ENCODE measurements at regions not wholly inside any gene's neighbourhood (a gene's known extent, or its start where the extent isn't known, plus 50 kb on each side); places are given as distances from the start of the nearest gene placed in this dataset.

DNA sequence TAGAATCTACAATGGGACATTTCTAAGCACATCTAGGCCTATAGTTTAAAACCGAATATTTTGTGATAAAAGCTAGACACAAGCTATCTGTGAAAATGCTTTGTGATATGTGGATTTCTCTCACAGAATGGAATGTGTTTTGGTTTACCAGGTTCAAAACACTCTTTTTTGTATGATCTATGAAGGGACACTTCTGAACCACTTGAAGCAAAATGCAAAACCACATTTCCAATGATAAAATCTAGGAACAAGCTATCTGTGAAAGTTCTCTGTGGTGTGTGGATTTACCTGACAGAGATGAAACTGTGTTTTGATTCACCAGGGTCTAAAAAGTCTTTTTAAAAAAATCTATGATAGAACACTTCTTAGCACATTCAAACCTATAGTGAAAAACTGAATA lies 2192.4 kb downstream of the TP53TG3F start:
- TF ChIP-seq, protein P1, sequence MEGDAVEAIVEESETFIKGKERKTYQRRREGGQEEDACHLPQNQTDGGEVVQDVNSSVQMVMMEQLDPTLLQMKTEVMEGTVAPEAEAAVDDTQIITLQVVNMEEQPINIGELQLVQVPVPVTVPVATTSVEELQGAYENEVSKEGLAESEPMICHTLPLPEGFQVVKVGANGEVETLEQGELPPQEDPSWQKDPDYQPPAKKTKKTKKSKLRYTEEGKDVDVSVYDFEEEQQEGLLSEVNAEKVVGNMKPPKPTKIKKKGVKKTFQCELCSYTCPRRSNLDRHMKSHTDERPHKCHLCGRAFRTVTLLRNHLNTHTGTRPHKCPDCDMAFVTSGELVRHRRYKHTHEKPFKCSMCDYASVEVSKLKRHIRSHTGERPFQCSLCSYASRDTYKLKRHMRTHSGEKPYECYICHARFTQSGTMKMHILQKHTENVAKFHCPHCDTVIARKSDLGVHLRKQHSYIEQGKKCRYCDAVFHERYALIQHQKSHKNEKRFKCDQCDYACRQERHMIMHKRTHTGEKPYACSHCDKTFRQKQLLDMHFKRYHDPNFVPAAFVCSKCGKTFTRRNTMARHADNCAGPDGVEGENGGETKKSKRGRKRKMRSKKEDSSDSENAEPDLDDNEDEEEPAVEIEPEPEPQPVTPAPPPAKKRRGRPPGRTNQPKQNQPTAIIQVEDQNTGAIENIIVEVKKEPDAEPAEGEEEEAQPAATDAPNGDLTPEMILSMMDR (IDR thresholded peaks at IDR 0.05), result no peak
- Mint-ChIP-seq H3K4me3 (ENCODE audit: unreplicated experiment) (no peak overlapping the region), H3K36me3 (ENCODE audit: low read depth) (no peaks in the 10 kb centered on the region), H3K27ac (ENCODE audit: unreplicated experiment) (no peak overlapping the region), H3K9me3 (ENCODE audit: low read depth) (peaks cover 37% of the 10 kb centered on the region), H3K27me3 (ENCODE audit: low read depth) (no peaks in the 10 kb centered on the region), H3K4me1 (ENCODE audit: low read depth) (no peaks in the 10 kb centered on the region)
- no peak for DNase-seq (ENCODE audit: low spot score)

DNA sequence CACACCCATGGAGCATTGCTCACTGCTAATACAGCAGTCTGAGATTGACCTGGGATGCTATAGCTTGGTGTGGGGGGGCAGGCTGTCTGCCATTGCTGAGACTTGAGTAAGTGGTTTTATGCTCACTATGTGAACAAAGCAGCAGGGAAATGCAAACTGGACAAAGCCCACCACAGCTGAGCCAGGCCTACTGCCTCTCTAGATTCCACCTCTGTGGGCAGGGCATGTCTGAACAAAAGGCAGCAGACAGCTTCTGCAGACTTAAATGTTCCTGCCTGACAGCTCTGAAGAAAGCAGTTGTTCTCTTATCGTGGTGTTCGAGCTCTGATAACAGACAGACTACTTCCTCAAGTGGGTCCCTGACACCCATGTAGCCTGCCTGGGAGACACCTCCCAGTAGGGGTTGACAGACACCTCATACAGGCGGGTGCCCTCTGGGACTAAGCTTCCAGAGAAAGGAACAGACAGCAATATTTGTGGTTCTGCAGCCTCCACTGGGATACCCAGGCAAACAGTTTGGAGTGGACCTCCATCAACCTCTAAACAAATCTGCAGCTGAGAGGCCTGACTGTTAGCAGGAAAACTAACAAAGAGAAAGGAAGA lies 2204.8 kb downstream of the TP53TG3F start:
- no peak overlapping the region for H3K27ac Mint-ChIP-seq (ENCODE audit: unreplicated experiment)
- no peaks in the 10 kb centered on the region for H3K27me3 Mint-ChIP-seq (ENCODE audit: low read depth)
- no peak overlapping the region for H3K4me3 Mint-ChIP-seq (ENCODE audit: unreplicated experiment)
- DNase-seq (ENCODE audit: low spot score), result no peak
- H3K36me3 Mint-ChIP-seq (ENCODE audit: low read depth), result peaks cover 2% of the 10 kb centered on the region
- peaks cover 53% of the 10 kb centered on the region for H3K9me3 Mint-ChIP-seq (ENCODE audit: low read depth)
- TF ChIP-seq, protein P1 (IDR thresholded peaks at IDR 0.05), result no peak
- no peaks in the 10 kb centered on the region for H3K4me1 Mint-ChIP-seq (ENCODE audit: low read depth)

DNA sequence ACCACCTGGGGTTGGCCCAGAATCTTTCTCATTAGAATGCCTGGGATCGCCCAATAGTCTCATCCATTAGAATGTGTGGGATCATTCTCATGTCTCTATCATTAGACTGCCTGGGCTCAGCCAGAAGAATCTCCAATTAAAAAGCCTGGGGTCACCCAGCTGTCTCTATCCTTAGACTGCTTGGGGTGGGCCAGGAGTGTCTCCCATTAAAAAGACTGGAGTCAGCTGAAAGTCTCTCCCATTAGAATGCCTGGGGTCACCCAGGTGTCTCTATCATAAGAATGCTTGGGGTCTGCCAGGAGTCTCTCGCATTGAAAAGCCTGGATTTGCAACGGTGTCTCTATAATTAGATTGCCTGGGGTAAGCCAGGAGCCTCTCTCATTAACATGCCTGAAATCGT lies 2225.7 kb downstream of the TP53TG3F start:
- TF ChIP-seq, protein P1 (IDR thresholded peaks at IDR 0.05), result no peak
- H3K4me3 Mint-ChIP-seq (ENCODE audit: unreplicated experiment), result no peak overlapping the region
- no peak for DNase-seq (ENCODE audit: low spot score)
- peaks cover 66% of the 10 kb centered on the region for H3K9me3 Mint-ChIP-seq (ENCODE audit: low read depth)
- H3K36me3 Mint-ChIP-seq (ENCODE audit: low read depth), result no peaks in the 10 kb centered on the region
- no peak overlapping the region for H3K27ac Mint-ChIP-seq (ENCODE audit: unreplicated experiment)
- H3K4me1 Mint-ChIP-seq (ENCODE audit: low read depth), result no peaks in the 10 kb centered on the region
- no peaks in the 10 kb centered on the region for H3K27me3 Mint-ChIP-seq (ENCODE audit: low read depth)

DNA sequence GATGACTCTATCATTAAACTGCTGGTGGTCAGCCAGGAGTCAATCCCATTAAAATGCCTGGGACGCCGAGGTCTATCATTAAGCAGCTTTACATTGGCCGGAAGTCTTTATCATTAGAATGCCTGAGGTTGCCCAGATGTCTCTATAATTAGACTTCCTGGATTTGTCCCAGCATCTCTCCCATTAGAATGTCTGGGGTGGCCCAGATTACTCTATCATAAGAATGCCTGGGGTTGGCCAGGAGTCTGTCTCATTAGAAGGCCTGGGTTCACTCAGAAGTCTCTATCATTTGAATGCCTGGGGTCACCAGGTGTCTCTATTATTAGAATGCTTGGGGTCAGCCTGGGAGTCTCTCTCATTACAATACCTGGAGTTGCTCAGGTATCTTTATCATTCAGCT lies 2227.2 kb downstream of the TP53TG3F start:
- Mint-ChIP-seq H3K27me3 (ENCODE audit: low read depth) (no peaks in the 10 kb centered on the region), H3K4me1 (ENCODE audit: low read depth) (no peaks in the 10 kb centered on the region), H3K4me3 (ENCODE audit: unreplicated experiment) (no peak overlapping the region), H3K36me3 (ENCODE audit: low read depth) (no peaks in the 10 kb centered on the region), H3K27ac (ENCODE audit: unreplicated experiment) (no peak overlapping the region), H3K9me3 (ENCODE audit: low read depth) (peaks cover 77% of the 10 kb centered on the region)
- TF ChIP-seq, protein P1 (IDR thresholded peaks at IDR 0.05), result no peak
- DNase-seq (ENCODE audit: low spot score), result no peak

DNA sequence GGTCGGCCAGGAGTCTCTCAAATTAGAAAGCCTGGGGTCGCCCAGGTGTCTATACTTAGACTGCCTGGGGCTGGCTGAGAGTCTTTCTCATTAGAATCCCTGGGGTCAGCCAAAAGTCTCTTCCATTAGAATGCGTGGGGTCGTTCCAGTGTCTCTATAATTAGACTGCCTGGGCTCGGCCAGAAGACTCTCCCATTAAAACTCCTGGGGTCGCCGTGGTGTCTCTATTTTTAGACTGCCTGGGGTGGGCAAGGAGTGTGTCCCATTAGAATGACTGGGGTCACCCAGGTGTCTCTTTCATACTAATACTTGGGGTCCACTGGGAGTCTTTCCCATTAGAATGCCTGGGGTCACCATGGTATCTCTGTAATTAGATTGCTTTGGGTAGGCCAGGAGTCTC lies 2227.7 kb downstream of the TP53TG3F start:
- H3K4me1 Mint-ChIP-seq (ENCODE audit: low read depth), result no peaks in the 10 kb centered on the region
- no peaks in the 10 kb centered on the region for H3K36me3 Mint-ChIP-seq (ENCODE audit: low read depth)
- H3K27me3 Mint-ChIP-seq (ENCODE audit: low read depth), result no peaks in the 10 kb centered on the region
- H3K9me3 Mint-ChIP-seq (ENCODE audit: low read depth), result peaks cover 80% of the 10 kb centered on the region
- no peak for DNase-seq (ENCODE audit: low spot score)
- TF ChIP-seq, protein P1 (IDR thresholded peaks at IDR 0.05), result no peak
- no peak overlapping the region for H3K27ac Mint-ChIP-seq (ENCODE audit: unreplicated experiment)
- no peak overlapping the region for H3K4me3 Mint-ChIP-seq (ENCODE audit: unreplicated experiment)

All from chondrocyte (in vitro differentiated cells).